GM19035 (cell line): ENCODE measurements at regions not wholly inside any gene's neighbourhood (a gene's known extent, or its start where the extent isn't known, plus 50 kb on each side); places are given as distances from the start of the nearest gene placed in this dataset.
"Not testable (repeated sequence)": the region's sequence is repeated elsewhere in the genome, so short reads cannot be mapped to it uniquely, and the experiment has no call there.

Experiments
- ATAC-seq: cut with Tn5 transposase; IDR thresholded peaks from one replicate; pipeline ENCODE4 v1.9.1; 2021; ENCODE audit not compliant: unreplicated experiment

- ATAC-seq: no peak
Observed at GRCh38 chr3:181336597-181336996, 347.1 kb upstream of the DNAJC19 start.

- ATAC-seq: no peak
Observed at GRCh38 chr3:181333394-181333793, 343.9 kb upstream of the DNAJC19 start.

- no peak for ATAC-seq
Observed at GRCh38 chr3:181330821-181331563, 341.5 kb upstream of the DNAJC19 start.

GRCh38 chr3:181330257-181330656 lies 340.7 kb upstream of the DNAJC19 start:
- ATAC-seq: no peak

GRCh38 chr3:181329024-181329423 lies 339.5 kb upstream of the DNAJC19 start:
- ATAC-seq: no peak

GRCh38 chr3:181328346-181328745 lies 338.8 kb upstream of the DNAJC19 start:
- ATAC-seq: no peak

- ATAC-seq: no peak
Observed at GRCh38 chr3:181327349-181327748, 337.8 kb upstream of the DNAJC19 start.

- no peak for ATAC-seq
Observed at GRCh38 chr3:181326637-181327223, 337.2 kb upstream of the DNAJC19 start.

- ATAC-seq: not testable (repeated sequence)
Observed at GRCh38 chr3:181324516-181324915, 335.0 kb upstream of the DNAJC19 start.

- no peak for ATAC-seq
Observed at GRCh38 chr3:181318321-181318720, 328.8 kb upstream of the DNAJC19 start.

GRCh38 chr3:181317508-181317907 lies 328.0 kb upstream of the DNAJC19 start:
- ATAC-seq: no peak

- no peak for ATAC-seq
Observed at GRCh38 chr3:181316482-181316881, 326.9 kb upstream of the DNAJC19 start.

- ATAC-seq: no peak
Observed at GRCh38 chr3:181313335-181313734, 323.8 kb upstream of the DNAJC19 start.

GRCh38 chr3:181311186-181311585 lies 321.6 kb upstream of the DNAJC19 start:
- ATAC-seq: no peak

- ATAC-seq: no peak
Observed at GRCh38 chr3:181302960-181303359, 313.4 kb upstream of the DNAJC19 start.

GRCh38 chr3:181300033-181300432 lies 310.5 kb upstream of the DNAJC19 start:
- ATAC-seq: no peak

GRCh38 chr3:181298421-181298820 lies 308.9 kb upstream of the DNAJC19 start:
- ATAC-seq: no peak

- peak; percentile 87 for ATAC-seq
Observed at GRCh38 chr3:181292984-181293383, 303.4 kb upstream of the DNAJC19 start.

- ATAC-seq: no peak
Observed at GRCh38 chr3:181290941-181291340, 301.4 kb upstream of the DNAJC19 start.

- no peak for ATAC-seq
Observed at GRCh38 chr3:181289306-181289705, 299.8 kb upstream of the DNAJC19 start.

GRCh38 chr3:181288145-181288544 lies 298.6 kb upstream of the DNAJC19 start:
- ATAC-seq: no peak

- ATAC-seq: no peak
Observed at GRCh38 chr3:181279239-181279565, 289.7 kb upstream of the DNAJC19 start.
